Neural progenitor cell (in vitro differentiated cells): ENCODE measurements at regions not wholly inside any gene's neighbourhood (a gene's known extent, or its start where the extent isn't known, plus 50 kb on each side); places are given as distances from the start of the nearest gene placed in this dataset.

Source experiments
- DNase-seq: peaks from one replicate; pipeline ENCODE4 v3.0.0-alpha.2; 2016; ENCODE audit warnings: low spot score
- H2AFZ ChIP-seq: fragments of 200-600 bp; sonication (generic); replicated peaks from 2 replicates; pipeline ENCODE4 v1.6.1; 2016; ENCODE audit warnings: antibody characterized with exemption
- H3F3A ChIP-seq: fragments of 200-600 bp; sonication (generic); 2 replicates; pipeline ENCODE4 v1.6.1; 2016; ENCODE audit warnings: antibody characterized with exemption, low read depth
- H3K27ac ChIP-seq: fragments of 200-600 bp; sonication (generic); 2 replicates; pipeline ENCODE4 v1.5.1; 2016; ENCODE audit warnings: mild to moderate bottlenecking
- H3K27me3 ChIP-seq: fragments of 200-600 bp; sonication (generic); 2 replicates; pipeline ENCODE4 v1.6.1; 2016; ENCODE audit warnings: mild to moderate bottlenecking, moderate library complexity
- H3K36me3 ChIP-seq: fragments of 200-600 bp; sonication (generic); 2 replicates; pipeline ENCODE4 v1.5.1; 2016
- H3K4me1 ChIP-seq: fragments of 200-600 bp; sonication (generic); 2 replicates; pipeline ENCODE4 v1.6.1; 2016; ENCODE audit warnings: mixed run types
- H3K4me2 ChIP-seq: fragments of 200-600 bp; sonication (generic); 2 replicates; pipeline ENCODE4 v1.6.1; 2016
- H3K4me3 ChIP-seq: fragments of 200-600 bp; sonication (generic); 2 replicates; pipeline ENCODE4 v1.5.1; 2016
- H3K79me2 ChIP-seq: fragments of 200-600 bp; sonication (generic); 2 replicates; pipeline ENCODE4 v1.6.1; 2016; ENCODE audit warnings: low read depth
- H3K9ac ChIP-seq: fragments of 200-600 bp; sonication (generic); 2 replicates; pipeline ENCODE4 v1.6.1; 2016
- H3K9me3 ChIP-seq: fragments of 200-600 bp; sonication (generic); 2 replicates; pipeline ENCODE4 v1.5.1; 2016; ENCODE audit warnings: low read depth
- H4K20me1 ChIP-seq: fragments of 200-600 bp; sonication (generic); 2 replicates; pipeline ENCODE4 v1.6.1; 2016; ENCODE audit warnings: low read depth
- H3K27ac Mint-ChIP-seq: 3 replicates; pipeline ENCODE4 v1.8.0; 2021; ENCODE audit warnings: mixed read lengths
- H3K27me3 Mint-ChIP-seq: 2 replicates; pipeline ENCODE4 v1.8.0; 2022; ENCODE audit warnings: low read depth, mild to moderate bottlenecking, inconsistent platforms, moderate library complexity, mixed read lengths; ENCODE audit not compliant: insufficient read depth
- H3K36me3 Mint-ChIP-seq: 3 replicates; pipeline ENCODE4 v1.8.0; 2021; ENCODE audit warnings: mixed read lengths
- H3K4me1 Mint-ChIP-seq: 3 replicates; pipeline ENCODE4 v1.8.0; 2021; ENCODE audit warnings: mixed read lengths
- H3K4me3 Mint-ChIP-seq: 3 replicates; pipeline ENCODE4 v1.8.0; 2021; ENCODE audit warnings: mild to moderate bottlenecking, moderate library complexity, mixed read lengths
- H3K9me3 Mint-ChIP-seq: 3 replicates; pipeline ENCODE4 v1.8.0; 2020; ENCODE audit warnings: mixed read lengths
- CTCF ChIP-seq: fragments of 200-600 bp; sonication (generic); IDR thresholded peaks from 2 replicates; pipeline ENCODE4 v1.5.1; 2017; ENCODE audit warnings: antibody characterized with exemption, mild to moderate bottlenecking
- EZH2 ChIP-seq: fragments of 200-600 bp; sonication (generic); IDR thresholded peaks from 2 replicates; pipeline ENCODE4 v1.6.1; 2017; ENCODE audit warnings: antibody characterized with exemption, mild to moderate bottlenecking, moderate library complexity
- EZH2phosphoT487 ChIP-seq: fragments of 200-600 bp; sonication (generic); IDR thresholded peaks from 2 replicates; pipeline ENCODE4 v1.6.1; 2017; ENCODE audit warnings: antibody characterized with exemption

GRCh38 chr5:57402348-57402747 is 80.3 kb downstream of the ACTBL2 start:
- no peak overlapping the region for H3K27ac ChIP-seq
- no peaks in the 10 kb centered on the region for H3K27me3 ChIP-seq
- DNase-seq = no peak
- H3K4me2 ChIP-seq = no peak overlapping the region
- H3K9me3 ChIP-seq = no peaks in the 10 kb centered on the region
- H3K36me3 ChIP-seq = no peaks in the 10 kb centered on the region
- no peak overlapping the region for H3K27ac Mint-ChIP-seq
- H3K36me3 Mint-ChIP-seq = no peaks in the 10 kb centered on the region
- no peak overlapping the region for H3K4me3 ChIP-seq
- no peak for TF ChIP-seq EZH2phosphoT487
- TF ChIP-seq CTCF = no peak
- TF ChIP-seq EZH2 = no peak
- no peaks in the 10 kb centered on the region for H3F3A ChIP-seq
- no peaks in the 10 kb centered on the region for H3K27me3 Mint-ChIP-seq
- no peak overlapping the region for H3K4me3 Mint-ChIP-seq
- H2AFZ ChIP-seq = no peak overlapping the region
- no peaks in the 10 kb centered on the region for H3K79me2 ChIP-seq
- no peaks in the 10 kb centered on the region for H4K20me1 ChIP-seq
- no peaks in the 10 kb centered on the region for H3K9me3 Mint-ChIP-seq
- H3K4me1 ChIP-seq = no peaks in the 10 kb centered on the region
- no peak overlapping the region for H3K9ac ChIP-seq
- no peaks in the 10 kb centered on the region for H3K4me1 Mint-ChIP-seq

DNA sequence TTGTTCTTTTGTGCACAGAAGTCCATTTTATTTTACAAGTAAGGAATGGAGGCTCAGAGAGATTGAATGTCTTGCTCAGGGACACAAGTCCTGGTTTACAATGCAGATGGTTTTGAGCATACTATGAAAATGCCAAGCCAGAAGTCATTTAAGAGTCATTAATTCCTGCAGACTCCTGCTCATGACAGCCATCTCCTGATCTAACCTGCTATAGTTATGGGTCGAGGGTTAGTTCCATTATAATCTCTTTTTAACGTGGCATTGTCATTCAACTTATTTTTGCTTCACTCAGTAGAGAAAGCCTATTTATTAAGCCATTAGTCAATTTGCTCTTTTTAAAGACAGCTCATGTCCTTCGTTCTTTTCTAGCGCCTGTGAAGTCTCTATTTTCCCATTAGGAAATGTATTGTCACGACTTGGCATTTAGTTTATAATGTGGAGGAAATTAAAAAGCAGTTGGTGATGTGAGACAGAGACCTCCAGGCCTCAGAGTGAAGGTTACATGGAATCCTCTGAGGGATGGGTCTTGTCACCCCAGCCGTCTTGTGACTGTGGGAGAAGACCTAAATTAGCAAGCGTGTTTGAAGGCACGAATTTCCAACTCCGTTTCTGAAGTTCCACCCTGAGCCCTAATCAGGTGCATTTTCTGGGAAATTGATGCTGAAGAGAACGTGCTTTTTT is 84.1 kb downstream of the ACTBL2 start:
- Histone ChIP-seq H3K4me2 (no peak overlapping the region), H3K27ac (no peak overlapping the region), H3K9me3 (no peaks in the 10 kb centered on the region), H3K79me2 (no peaks in the 10 kb centered on the region), H4K20me1 (no peaks in the 10 kb centered on the region), H3K4me3 (no peak overlapping the region), H3K4me1 (no peaks in the 10 kb centered on the region), H3K9ac (no peak overlapping the region), H3F3A (no peaks in the 10 kb centered on the region), H3K27me3 (no peaks in the 10 kb centered on the region), H3K36me3 (no peaks in the 10 kb centered on the region), H2AFZ (no peak overlapping the region)
- TF ChIP-seq EZH2 (no peak), CTCF (no peak), EZH2phosphoT487 (no peak)
- Mint-ChIP-seq H3K36me3 (no peaks in the 10 kb centered on the region), H3K4me1 (peaks cover 4% of the 10 kb centered on the region), H3K27me3 (no peaks in the 10 kb centered on the region), H3K9me3 (no peaks in the 10 kb centered on the region), H3K4me3 (no peak overlapping the region), H3K27ac (no peak overlapping the region)
- no peak for DNase-seq

- Histone ChIP-seq H3K79me2 (no peaks in the 10 kb centered on the region), H3K9me3 (no peaks in the 10 kb centered on the region), H3K27ac (no peak overlapping the region), H4K20me1 (no peaks in the 10 kb centered on the region), H3K4me3 (no peak overlapping the region), H2AFZ (no peak overlapping the region), H3K27me3 (no peaks in the 10 kb centered on the region), H3K4me1 (no peaks in the 10 kb centered on the region), H3F3A (no peaks in the 10 kb centered on the region), H3K9ac (no peak overlapping the region), H3K4me2 (no peak overlapping the region), H3K36me3 (no peaks in the 10 kb centered on the region)
- Mint-ChIP-seq H3K36me3 (no peaks in the 10 kb centered on the region), H3K4me1 (peaks cover 4% of the 10 kb centered on the region), H3K4me3 (no peak overlapping the region), H3K27me3 (no peaks in the 10 kb centered on the region), H3K9me3 (no peaks in the 10 kb centered on the region), H3K27ac (no peak overlapping the region)
- DNase-seq = no peak
- TF ChIP-seq CTCF (no peak), EZH2phosphoT487 (no peak), EZH2 (no peak)
Measured at GRCh38 chr5:57396701-57397100, 85.9 kb downstream of the ACTBL2 start.
